SH-SY5Y (cell line): ENCODE measurements at regions not wholly inside any gene's neighbourhood (a gene's known extent, or its start where the extent isn't known, plus 50 kb on each side); places are given as distances from the start of the nearest gene placed in this dataset.

Experiments
- GATA2 ChIP-seq: IDR thresholded peaks from 2 replicates; pipeline ENCODE4 v1.6.1; 2011; ENCODE audit warnings: mild to moderate bottlenecking, low read depth, low read length
- GATA3 ChIP-seq: IDR thresholded peaks from 2 replicates; pipeline ENCODE4 v1.6.1; 2011; ENCODE audit warnings: low read depth, mild to moderate bottlenecking, low read length, moderate library complexity

DNA sequence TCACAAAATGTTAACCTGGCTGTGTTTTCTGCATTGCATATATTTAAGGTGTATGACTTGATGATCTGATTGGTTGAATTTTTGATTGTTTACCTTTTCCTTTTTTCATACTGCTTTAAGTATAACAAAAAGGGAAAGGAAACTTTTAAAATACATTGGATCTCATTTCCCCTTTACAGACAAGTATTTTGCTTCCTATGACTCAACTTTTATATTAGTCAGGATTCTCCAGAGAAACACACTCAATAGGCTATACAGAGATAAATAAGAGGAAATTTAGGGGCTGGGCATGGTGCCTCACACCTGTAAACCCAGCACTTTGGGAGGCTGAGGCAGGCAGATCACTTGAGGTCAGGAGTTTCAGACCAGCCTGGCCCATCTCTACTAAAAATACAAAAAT lies 205.8 kb downstream of the TJP1 start:
- TF ChIP-seq GATA2 (no peak), GATA3 (no peak)

- no peak for TF ChIP-seq GATA2
- no peak for TF ChIP-seq GATA3
These were observed 206.5 kb downstream of the TJP1 start for GRCh38 chr15:29615791-29616190.

DNA sequence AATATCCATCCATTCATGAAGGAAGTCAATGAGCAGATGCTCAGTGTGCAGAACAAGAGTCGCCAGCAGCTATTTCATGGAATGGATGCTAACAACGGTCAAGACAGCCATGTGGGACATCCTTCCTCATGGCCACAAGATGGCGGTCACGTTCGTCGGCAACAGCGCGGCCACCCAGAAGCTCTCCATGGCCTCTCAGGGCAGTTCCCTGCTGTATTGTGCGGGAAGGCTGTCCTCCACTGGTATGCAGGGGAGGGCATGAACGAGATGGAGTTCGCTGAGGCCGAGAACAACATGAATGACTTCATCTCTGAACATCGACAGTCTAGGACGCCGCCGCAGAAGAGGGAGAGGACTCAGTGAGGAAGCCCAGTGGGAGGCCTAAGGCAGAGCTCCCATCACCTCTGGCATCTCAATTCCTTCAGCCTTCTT lies 208.3 kb downstream of the TJP1 start:
- no peak for TF ChIP-seq GATA2
- no peak for TF ChIP-seq GATA3

DNA sequence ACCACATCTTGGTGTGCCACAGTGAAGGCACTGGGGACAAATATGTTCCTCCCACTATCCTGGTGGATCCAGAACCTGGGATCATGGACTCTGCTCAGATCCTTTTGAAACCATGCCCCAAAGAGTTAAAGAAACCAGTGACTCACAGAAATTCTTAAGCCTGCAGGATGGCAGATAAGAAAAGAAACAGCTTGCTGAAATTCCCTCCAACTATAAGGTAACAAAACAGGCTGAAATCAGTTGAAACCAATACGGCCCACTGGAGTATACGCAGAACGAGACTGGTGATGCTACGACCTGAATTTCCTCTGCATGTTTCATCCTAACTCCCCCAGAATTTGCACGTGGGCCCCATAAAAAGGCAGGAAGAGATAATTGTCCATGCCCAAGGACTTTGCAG lies 209.6 kb downstream of the TJP1 start:
- no peak for TF ChIP-seq GATA2
- no peak for TF ChIP-seq GATA3

DNA sequence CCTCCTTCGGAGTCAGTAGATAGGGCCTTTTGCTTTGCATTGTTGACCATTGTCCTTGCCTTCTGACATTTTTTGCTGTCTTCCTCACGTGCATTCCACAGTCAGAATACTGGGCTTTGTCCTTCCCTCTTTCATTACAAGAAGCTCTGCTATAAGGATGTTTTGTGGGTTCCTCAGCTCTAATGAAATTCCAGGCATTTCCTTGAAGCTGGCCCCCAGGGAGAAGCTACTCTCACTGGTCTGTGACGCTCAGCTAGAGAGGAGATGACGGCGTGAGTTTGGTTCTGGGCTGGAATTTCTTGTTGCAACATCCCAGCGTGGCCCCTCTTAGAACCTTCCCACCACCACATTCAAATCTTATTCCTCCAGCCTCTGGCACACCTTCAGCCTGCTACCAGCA lies 210.2 kb downstream of the TJP1 start:
- TF ChIP-seq GATA3 (no peak), GATA2 (no peak)

DNA sequence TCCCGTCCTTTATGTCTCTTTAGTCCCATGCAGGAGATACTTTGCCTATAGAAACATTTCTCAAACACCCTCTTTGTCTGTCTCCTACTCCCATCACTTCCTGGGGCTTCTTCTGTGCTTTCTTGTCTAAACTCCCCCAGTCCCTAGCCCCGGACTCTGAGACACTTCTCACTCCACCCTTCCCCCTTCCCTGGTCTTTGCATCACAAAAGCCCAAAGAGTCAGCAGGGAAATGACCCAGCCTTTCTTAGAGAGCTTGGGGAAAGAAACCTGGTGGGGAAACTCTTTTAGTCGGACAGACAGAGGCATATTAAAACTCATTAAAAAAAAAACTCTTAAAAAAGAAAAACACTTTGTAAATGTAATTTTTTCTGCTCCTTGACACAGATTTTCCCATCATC lies 211.2 kb downstream of the TJP1 start:
- no peak for TF ChIP-seq GATA3
- TF ChIP-seq GATA2, result no peak

- no peak for TF ChIP-seq GATA3
- no peak for TF ChIP-seq GATA2
These were observed 220.5 kb downstream of the TJP1 start for GRCh38 chr15:29601811-29602210.

GRCh38 chr15:29600262-29600661 lies 222.0 kb downstream of the TJP1 start:
- TF ChIP-seq GATA3, result no peak
- no peak for TF ChIP-seq GATA2

- no peak for TF ChIP-seq GATA2
- TF ChIP-seq GATA3, result no peak
These were observed 226.0 kb downstream of the TJP1 start for GRCh38 chr15:29596266-29596665.

GRCh38 chr15:29593629-29594028 lies 228.6 kb downstream of the TJP1 start:
- no peak for TF ChIP-seq GATA2

- TF ChIP-seq GATA2 (no peak), GATA3 (no peak)
These were observed 229.2 kb downstream of the TJP1 start for GRCh38 chr15:29593111-29593510.

GRCh38 chr15:29590701-29591100 lies 231.6 kb downstream of the TJP1 start:
- TF ChIP-seq GATA3, result no peak
- no peak for TF ChIP-seq GATA2

DNA sequence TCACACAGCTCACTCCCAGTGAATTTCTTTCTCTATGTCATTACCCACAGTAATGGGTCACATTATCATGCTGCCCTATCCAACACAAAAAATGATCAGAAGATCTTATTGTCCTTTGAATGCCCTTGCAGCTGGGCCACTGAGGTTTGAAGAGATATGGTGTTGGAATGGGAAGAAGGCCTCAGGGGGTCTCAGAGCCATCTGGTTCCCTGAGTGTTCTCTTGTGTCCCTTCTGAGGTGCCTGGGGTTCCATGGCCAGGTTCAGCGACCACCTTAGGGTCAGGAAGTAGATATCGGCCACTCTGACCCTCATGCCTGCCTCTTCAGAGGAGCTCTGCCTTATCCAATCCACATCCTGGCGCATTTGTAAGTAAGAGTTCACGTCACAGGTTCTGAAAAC lies 232.3 kb downstream of the TJP1 start:
- TF ChIP-seq GATA3 (no peak), GATA2 (no peak)

GRCh38 chr15:29589416-29589815 lies 232.9 kb downstream of the TJP1 start:
- TF ChIP-seq GATA3, result no peak
- no peak for TF ChIP-seq GATA2

DNA sequence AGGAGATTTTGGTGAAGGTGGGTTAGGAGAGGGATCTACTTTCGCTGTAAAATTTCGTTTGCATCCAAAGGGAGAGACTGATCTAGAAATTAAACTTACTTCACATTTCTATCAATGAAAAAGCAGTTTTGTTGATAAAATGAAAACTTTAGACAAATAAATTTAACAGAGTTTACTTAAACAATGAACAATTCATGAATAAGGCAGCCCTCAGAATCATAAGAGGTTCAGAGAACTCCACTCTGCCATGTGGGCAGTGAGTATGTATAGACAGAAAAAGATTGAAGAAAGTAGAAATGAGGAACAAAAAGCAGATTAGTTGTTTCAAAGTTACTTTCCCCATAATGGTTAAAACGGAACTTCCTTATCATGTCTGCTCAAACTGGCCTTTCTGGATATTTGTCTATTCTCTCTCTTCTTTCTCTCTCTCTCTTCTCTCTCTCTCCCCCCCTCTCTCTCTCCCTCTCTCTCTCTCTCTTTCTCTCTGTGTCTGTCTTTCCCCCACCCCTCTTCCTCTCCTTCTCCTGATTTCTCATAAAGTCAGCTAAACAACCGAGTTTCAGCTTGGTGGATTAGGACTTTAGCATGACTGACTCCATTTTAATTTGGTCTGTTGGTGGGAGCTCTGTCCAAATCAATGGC lies 248.9 kb downstream of the TJP1 start:
- TF ChIP-seq GATA2 (no peak), GATA3 (no peak)
